ENCODE measurements at regions not wholly inside any gene's neighbourhood (a gene's known extent, or its start where the extent isn't known, plus 50 kb on each side); places are given as distances from the start of the nearest gene placed in this dataset.
"Not testable (repeated sequence)": the region's sequence is repeated elsewhere in the genome, so short reads cannot be mapped to it uniquely, and the experiment has no call there.

GRCh38 chr18:35842536-35842935 lies 129.9 kb upstream of the RMP24 start:
- in situ Hi-C loops (cut with MboI; ENCODE audit: low sequenced_read_pairs, unreplicated experiment): no loop called here
- no peak for TF ChIP-seq CTCF (IDR thresholded peaks at IDR 0.05; ENCODE audit: borderline replicate concordance, control extremely low read depth, extremely low read depth, insufficient read depth, missing control alignments)
- DNase-seq (ENCODE audit: low spot score): no peak

- in situ Hi-C loops (cut with MboI; ENCODE audit: low sequenced_read_pairs, unreplicated experiment); DNase-seq (ENCODE audit: low spot score): not testable (repeated sequence)
Observed at GRCh38 chr18:35848321-35848720, 124.2 kb upstream of the RMP24 start.

DNA sequence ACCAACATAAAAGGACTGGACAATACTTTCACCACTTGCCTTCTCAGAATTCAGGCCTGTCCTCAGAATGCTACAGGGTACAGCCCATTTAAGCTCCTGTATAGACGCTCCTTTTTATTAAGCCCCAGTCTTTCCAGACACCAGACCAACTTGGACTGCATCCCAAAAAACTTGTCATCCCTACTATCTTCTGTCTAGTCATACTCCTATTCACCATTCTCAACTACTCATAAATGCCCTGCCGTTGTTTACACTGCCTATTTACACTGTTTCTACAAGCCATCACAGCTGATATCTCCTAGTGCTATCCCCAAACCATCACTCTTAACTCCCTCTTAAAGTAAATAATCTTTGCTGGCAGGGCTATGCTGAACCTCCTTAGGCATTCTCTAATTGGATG lies 123.2 kb upstream of the RMP24 start:
- DNase-seq (ENCODE audit: low spot score); in situ Hi-C loops (cut with MboI; ENCODE audit: low sequenced_read_pairs, unreplicated experiment): not testable (repeated sequence)

GRCh38 chr18:35851286-35851970 lies 121.1 kb upstream of the RMP24 start:
- in situ Hi-C loops (cut with MboI; ENCODE audit: low sequenced_read_pairs, unreplicated experiment): no loop called here
- no peak for DNase-seq (ENCODE audit: low spot score)

DNA sequence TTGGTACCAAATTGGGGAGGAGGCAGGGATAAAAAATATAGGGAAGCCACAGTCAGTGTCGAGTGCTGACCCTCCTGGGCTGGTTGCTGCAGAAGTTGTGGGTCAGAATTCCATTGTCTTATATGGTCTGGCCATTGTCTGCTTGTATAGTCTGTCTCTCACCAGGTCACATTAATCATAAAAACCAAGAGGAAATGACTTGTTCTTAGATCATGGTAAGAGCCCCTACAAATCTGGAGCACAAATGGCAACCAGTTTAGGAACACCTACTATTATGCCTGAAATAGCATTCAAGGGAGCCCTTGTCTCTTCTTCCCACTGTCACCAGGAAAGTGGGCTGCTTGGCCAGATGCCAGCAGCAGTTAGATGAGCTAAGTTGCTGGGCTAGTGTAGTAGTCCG lies 119.7 kb upstream of the RMP24 start:
- TF ChIP-seq CTCF (IDR thresholded peaks at IDR 0.05; ENCODE audit: borderline replicate concordance, control extremely low read depth, extremely low read depth, insufficient read depth, missing control alignments): no peak
- in situ Hi-C loops (cut with MboI; ENCODE audit: low sequenced_read_pairs, unreplicated experiment): no loop called here
- no peak for DNase-seq (ENCODE audit: low spot score)

More at GRCh38 chr18:35851286-35851970, 121.1 kb upstream of the RMP24 start:
- TF ChIP-seq CTCF (IDR thresholded peaks at IDR 0.05; ENCODE audit: borderline replicate concordance, control extremely low read depth, extremely low read depth, insufficient read depth, missing control alignments): no peak

DNA sequence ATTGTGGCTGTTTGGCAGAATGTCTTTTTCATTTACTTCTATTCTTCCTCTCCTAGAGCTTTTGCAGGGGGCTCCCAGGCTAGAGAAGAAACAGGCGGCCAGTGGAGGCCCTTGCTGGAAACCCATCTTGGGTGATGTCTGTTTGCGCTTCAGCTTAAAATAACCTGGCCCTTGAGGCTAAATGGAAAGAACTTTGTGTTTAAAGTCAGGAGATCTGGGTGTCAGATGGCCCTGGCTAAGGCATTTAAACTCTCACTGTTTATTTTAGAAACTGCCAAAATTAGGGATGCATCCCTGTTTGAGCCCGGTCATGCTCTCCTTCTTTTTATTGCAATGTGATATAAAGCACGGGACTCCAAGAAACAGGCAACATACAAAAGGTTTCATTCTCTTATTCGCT lies 118.4 kb upstream of the RMP24 start:
- DNase-seq (ENCODE audit: low spot score): no peak
- TF ChIP-seq CTCF (IDR thresholded peaks at IDR 0.05; ENCODE audit: borderline replicate concordance, control extremely low read depth, extremely low read depth, insufficient read depth, missing control alignments): no peak
- in situ Hi-C loops (cut with MboI; ENCODE audit: low sequenced_read_pairs, unreplicated experiment): no loop called here

- TF ChIP-seq CTCF (IDR thresholded peaks at IDR 0.05; ENCODE audit: borderline replicate concordance, control extremely low read depth, extremely low read depth, insufficient read depth, missing control alignments): no peak
- in situ Hi-C loops (cut with MboI; ENCODE audit: low sequenced_read_pairs, unreplicated experiment): no loop called here
- no peak for DNase-seq (ENCODE audit: low spot score)
Observed at GRCh38 chr18:35856178-35856577, 116.3 kb upstream of the RMP24 start.

GRCh38 chr18:35856721-35857120 lies 115.8 kb upstream of the RMP24 start:
- DNase-seq (ENCODE audit: low spot score); in situ Hi-C loops (cut with MboI; ENCODE audit: low sequenced_read_pairs, unreplicated experiment): not testable (repeated sequence)

- DNase-seq (ENCODE audit: low spot score); in situ Hi-C loops (cut with MboI; ENCODE audit: low sequenced_read_pairs, unreplicated experiment): not testable (repeated sequence)
Observed at GRCh38 chr18:35857581-35857980, 114.9 kb upstream of the RMP24 start.

All from GM13976 (cell line).